Endodermal cell (in vitro differentiated cells): ENCODE measurements at regions not wholly inside any gene's neighbourhood (a gene's known extent, or its start where the extent isn't known, plus 50 kb on each side); places are given as distances from the start of the nearest gene placed in this dataset.

Experiments
- DNase-seq: peaks from one replicate; pipeline ENCODE4 v3.0.0-alpha.2; 2017
- H3K27ac ChIP-seq: 2 replicates; pipeline ENCODE4 v1.5.1; 2013; ENCODE audit warnings: mild to moderate bottlenecking, low read depth, low read length, moderate library complexity
- H3K27me3 ChIP-seq: 2 replicates; pipeline ENCODE4 v1.6.1; 2013; ENCODE audit warnings: mild to moderate bottlenecking, low read length, moderate library complexity; ENCODE audit not compliant: insufficient read depth, control insufficient read depth, poor library complexity, severe bottlenecking
- H3K36me3 ChIP-seq: 2 replicates; pipeline ENCODE4 v1.7.0; 2013; ENCODE audit warnings: mild to moderate bottlenecking, low read length, moderate library complexity; ENCODE audit not compliant: control insufficient read depth, insufficient read depth
- H3K4me1 ChIP-seq: one replicate; pipeline ENCODE4 v1.7.0; 2013; ENCODE audit warnings: low read length; ENCODE audit not compliant: control insufficient read depth, insufficient read depth
- H3K4me3 ChIP-seq: 2 replicates; pipeline ENCODE4 v1.5.1; 2013; ENCODE audit warnings: mild to moderate bottlenecking, low read length, moderate library complexity
- H3K9ac ChIP-seq: 2 replicates; pipeline ENCODE4 v1.6.1; 2013; ENCODE audit warnings: mild to moderate bottlenecking, low read length, moderate library complexity; ENCODE audit not compliant: poor library complexity, severe bottlenecking; ENCODE audit errors: extremely low read depth
- H3K9me3 ChIP-seq: 2 replicates; pipeline ENCODE4 v1.6.1; 2013; ENCODE audit warnings: mild to moderate bottlenecking, low read length, moderate library complexity; ENCODE audit not compliant: control insufficient read depth
- H3K27ac Mint-ChIP-seq: 2 replicates; pipeline ENCODE4 v1.8.0; 2020; ENCODE audit warnings: mixed read lengths
- H3K27me3 Mint-ChIP-seq: 2 replicates; pipeline ENCODE4 v1.8.0; 2021; ENCODE audit warnings: mild to moderate bottlenecking, mixed read lengths; ENCODE audit not compliant: insufficient read depth
- H3K36me3 Mint-ChIP-seq: 2 replicates; pipeline ENCODE4 v1.8.0; 2020; ENCODE audit warnings: low read depth, mixed read lengths
- H3K4me1 Mint-ChIP-seq: 2 replicates; pipeline ENCODE4 v1.8.0; 2020; ENCODE audit warnings: mixed read lengths
- H3K4me3 Mint-ChIP-seq: 2 replicates; pipeline ENCODE4 v1.8.0; 2020; ENCODE audit warnings: mild to moderate bottlenecking, moderate library complexity, mixed read lengths
- H3K9me3 Mint-ChIP-seq: 2 replicates; pipeline ENCODE4 v1.8.0; 2020; ENCODE audit warnings: mild to moderate bottlenecking, mixed read lengths
- CTCF ChIP-seq: fragments of 200-600 bp; sonication (generic); conservative IDR thresholded peaks from 2 replicates; pipeline ENCODE4 v1.5.0; 2021; ENCODE audit warnings: antibody characterized with exemption, mild to moderate bottlenecking
- WGBS, 2 experiments: methylation state at CpG; one replicate each; pipeline versions ENCODE4 v1.1.5 to v1.1.7; 2013; ENCODE audit warnings: missing lambda C conversion rate in 2 of 2, mixed read lengths in 1 of 2; ENCODE audit not compliant: insufficient coverage in 1 of 2, insufficient read length in 1 of 2; 5-methylcytosine and 5-hydroxymethylcytosine counted together

DNA sequence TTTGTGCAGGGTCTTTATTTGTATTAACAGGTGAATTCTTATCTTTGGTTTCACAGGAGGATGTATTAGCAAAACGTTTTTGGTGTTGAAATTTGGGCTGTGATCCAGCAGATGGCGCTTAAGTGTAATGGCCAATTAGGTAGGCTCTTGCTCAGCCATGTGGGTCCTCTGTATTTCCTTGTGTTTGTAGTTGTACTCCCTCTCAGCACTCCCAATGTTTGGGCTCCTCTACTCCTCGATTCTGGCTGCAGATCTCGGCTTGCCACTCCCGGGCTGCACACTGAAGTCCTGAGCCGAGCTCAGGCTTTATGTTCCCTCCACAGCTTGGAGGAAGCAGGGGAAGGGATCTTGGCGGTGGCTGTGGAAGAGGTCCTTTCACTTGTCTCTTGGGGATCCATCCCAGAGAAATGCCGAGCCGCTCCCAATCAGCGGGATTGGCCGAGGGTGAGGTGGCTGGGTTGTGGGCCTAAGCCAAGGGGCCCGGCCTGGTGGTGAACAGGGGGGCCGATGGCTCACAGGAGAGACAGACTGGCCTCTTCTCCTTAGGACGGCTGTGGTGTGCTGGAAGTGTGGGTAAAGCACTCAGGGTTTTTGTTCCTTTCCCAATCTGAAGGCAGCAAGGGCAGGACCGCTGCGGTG lies 133.7 kb downstream of the AEBP2 start:
- Histone ChIP-seq H3K27me3 (no peaks in the 10 kb centered on the region), H3K4me3 (no peak overlapping the region), H3K27ac (no peak overlapping the region), H3K4me1 (no peaks in the 10 kb centered on the region), H3K9ac (no peak overlapping the region), H3K9me3 (no peaks in the 10 kb centered on the region), H3K36me3 (no peaks in the 10 kb centered on the region)
- Mint-ChIP-seq H3K27me3 (no peaks in the 10 kb centered on the region), H3K27ac (peak overlapping the region; percentile 86), H3K36me3 (no peaks in the 10 kb centered on the region), H3K4me1 (peaks cover 16% of the 10 kb centered on the region), H3K4me3 (no peak overlapping the region), H3K9me3 (no peaks in the 10 kb centered on the region)
- peak; percentile 98 for TF ChIP-seq CTCF
- WGBS, 2 experiments = 69 to 70% methylated on average over 4 to 16 of the region's 16 CpGs
- DNase-seq = peak; percentile 89

- no peak overlapping the region for H3K27ac Mint-ChIP-seq
- H3K4me1 Mint-ChIP-seq = peaks cover 16% of the 10 kb centered on the region
- H3K36me3 Mint-ChIP-seq = no peaks in the 10 kb centered on the region
These were observed 134.6 kb downstream of the AEBP2 start for GRCh38 chr12:19573866-19574265.

GRCh38 chr12:19574601-19575000 lies 135.3 kb downstream of the AEBP2 start:
- Mint-ChIP-seq H3K4me3 (no peak overlapping the region), H3K4me1 (peaks cover 16% of the 10 kb centered on the region), H3K36me3 (no peaks in the 10 kb centered on the region), H3K27ac (no peak overlapping the region), H3K27me3 (no peaks in the 10 kb centered on the region), H3K9me3 (no peaks in the 10 kb centered on the region)
- Histone ChIP-seq H3K36me3 (no peaks in the 10 kb centered on the region), H3K27me3 (no peaks in the 10 kb centered on the region), H3K27ac (no peak overlapping the region), H3K4me1 (no peaks in the 10 kb centered on the region), H3K9ac (no peak overlapping the region), H3K9me3 (no peaks in the 10 kb centered on the region), H3K4me3 (no peak overlapping the region)
- DNase-seq = peak; percentile 59
- TF ChIP-seq CTCF = peak; percentile 76

More at GRCh38 chr12:19573866-19574265, 134.6 kb downstream of the AEBP2 start:
- no peaks in the 10 kb centered on the region for H3K4me1 ChIP-seq
- H3K9me3 Mint-ChIP-seq = no peaks in the 10 kb centered on the region
- no peak overlapping the region for H3K27ac ChIP-seq
- no peaks in the 10 kb centered on the region for H3K36me3 ChIP-seq
- no peak for TF ChIP-seq CTCF
- H3K9ac ChIP-seq = no peak overlapping the region
- H3K4me3 Mint-ChIP-seq = no peak overlapping the region
- no peaks in the 10 kb centered on the region for H3K9me3 ChIP-seq
- no peak for DNase-seq
- H3K27me3 Mint-ChIP-seq = no peaks in the 10 kb centered on the region
- no peak overlapping the region for H3K4me3 ChIP-seq
- H3K27me3 ChIP-seq = no peaks in the 10 kb centered on the region
- 93 to 98% methylated on average over 3 to 11 of the region's 11 CpGs for WGBS, 2 experiments
